ENCODE measurements at regions not wholly inside any gene's neighbourhood (a gene's known extent, or its start where the extent isn't known, plus 50 kb on each side); places are given as distances from the start of the nearest gene placed in this dataset.

GRCh38 chr1:175874081-175874480, 130.7 kb upstream of the TNR start:
- TF ChIP-seq YY1 (IDR thresholded peaks at IDR 0.05; ENCODE audit: insufficient read depth, insufficient read length) (no peak), ZNF274 (IDR thresholded peaks at IDR 0.05; ENCODE audit: low read depth, low read length) (no peak)

Measured in NT2/D1 (cell line).